AG04450 (cell line): ENCODE measurements at regions not wholly inside any gene's neighbourhood (a gene's known extent, or its start where the extent isn't known, plus 50 kb on each side); places are given as distances from the start of the nearest gene placed in this dataset.

Source experiments
- CTCF ChIA-PET: fragments of 300-600, 350-600 bp; formaldehyde crosslinking; extraction: SDS; loops from one replicate; lab custom pipeline; 2022; ENCODE audit warnings: antibody characterized with exemption, inconsistent platforms; lab: Charles Lee
- POLR2A ChIA-PET: fragments of 350-600 bp; formaldehyde crosslinking; extraction: SDS; loops from one replicate; lab custom pipeline; 2021; ENCODE audit warnings: antibody characterized with exemption, inconsistent platforms; lab: Yijun Ruan, JAX
- DNase-seq: peaks from one replicate; pipeline ENCODE4 v3.0.0-alpha.2; 2011; ENCODE audit warnings: low read depth, low spot score
- H3K27ac ChIP-seq: one replicate; pipeline ENCODE4 v1.5.1; 2012; ENCODE audit warnings: low read depth, low read length, control low read depth
- H3K27me3 ChIP-seq: one replicate; pipeline ENCODE4 v1.6.0; 2012; ENCODE audit warnings: low read length; ENCODE audit not compliant: control insufficient read depth, insufficient read depth
- H3K4me3 ChIP-seq: 2 replicates; pipeline ENCODE4 v1.5.1; 2011; ENCODE audit warnings: mild to moderate bottlenecking, low read depth, low read length, control low read depth
- H3K9me3 ChIP-seq: 2 replicates; pipeline ENCODE4 v1.5.1; 2012; ENCODE audit warnings: low read length; ENCODE audit not compliant: control insufficient read depth, insufficient read depth
- CTCF ChIP-seq: IDR thresholded peaks from 2 replicates; pipeline ENCODE4 v1.5.1; 2011; ENCODE audit warnings: low read depth, low read length, control low read depth, inconsistent platforms

GRCh38 chr4:61036071-61036684 is 163.9 kb upstream of the ADGRL3 start:
- no peak for DNase-seq
- TF ChIP-seq CTCF, result no peak
- Histone ChIP-seq H3K9me3 (no peaks in the 10 kb centered on the region), H3K27ac (no peak overlapping the region), H3K27me3 (no peaks in the 10 kb centered on the region), H3K4me3 (no peak overlapping the region)
- POLR2A ChIA-PET, result no interaction called here
- CTCF ChIA-PET, result no interaction called here

GRCh38 chr4:61041527-61041926 is 158.6 kb upstream of the ADGRL3 start:
- ChIA-PET POLR2A (no interaction called here), CTCF (no interaction called here)

DNA sequence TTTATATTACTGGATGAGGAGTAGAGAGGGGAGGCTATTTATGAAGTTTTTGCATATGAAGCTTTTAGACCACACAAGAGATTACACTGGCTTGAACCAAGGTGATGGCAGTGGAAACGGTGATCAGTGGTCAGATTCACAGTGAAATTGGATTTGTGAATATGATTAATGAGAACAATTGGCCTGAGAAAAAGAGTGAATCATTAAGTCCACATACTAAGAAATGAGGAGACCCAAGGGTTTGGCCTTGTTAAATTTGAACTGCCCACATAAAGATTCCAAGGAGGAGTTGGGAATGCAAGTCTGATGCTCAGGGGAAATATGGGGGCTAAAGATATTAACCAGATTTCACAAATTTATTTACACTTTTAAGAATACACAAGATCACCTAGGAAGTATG is 155.3 kb upstream of the ADGRL3 start:
- ChIA-PET CTCF (no interaction called here), POLR2A (no interaction called here)
- no peak for TF ChIP-seq CTCF
- Histone ChIP-seq H3K27ac (no peak overlapping the region), H3K27me3 (no peaks in the 10 kb centered on the region), H3K9me3 (no peaks in the 10 kb centered on the region), H3K4me3 (no peak overlapping the region)
- no peak for DNase-seq

More at GRCh38 chr4:61041527-61041926, 158.6 kb upstream of the ADGRL3 start:
- no peak for TF ChIP-seq CTCF
- no peak for DNase-seq
- Histone ChIP-seq H3K4me3 (no peak overlapping the region), H3K27ac (no peak overlapping the region), H3K27me3 (no peaks in the 10 kb centered on the region), H3K9me3 (no peaks in the 10 kb centered on the region)

GRCh38 chr4:61049018-61049417 is 151.1 kb upstream of the ADGRL3 start:
- H3K9me3 ChIP-seq, result no peaks in the 10 kb centered on the region
- no peak for TF ChIP-seq CTCF
- H3K27me3 ChIP-seq, result no peaks in the 10 kb centered on the region
- DNase-seq, result no peak
- H3K4me3 ChIP-seq, result no peak overlapping the region
- POLR2A ChIA-PET, result no interaction called here
- H3K27ac ChIP-seq, result no peak overlapping the region
- CTCF ChIA-PET, result no interaction called here

GRCh38 chr4:61067381-61067780 is 132.7 kb upstream of the ADGRL3 start:
- CTCF ChIA-PET, result no interaction called here
- no peak for TF ChIP-seq CTCF
- no peaks in the 10 kb centered on the region for H3K27me3 ChIP-seq

More at GRCh38 chr4:61067381-61067780, 132.7 kb upstream of the ADGRL3 start:
- POLR2A ChIA-PET, result no interaction called here
- H3K9me3 ChIP-seq, result no peaks in the 10 kb centered on the region
- no peak for DNase-seq
- no peak overlapping the region for H3K4me3 ChIP-seq
- no peak overlapping the region for H3K27ac ChIP-seq
